SK-MEL-5 (cell line): ENCODE measurements at regions not wholly inside any gene's neighbourhood (a gene's known extent, or its start where the extent isn't known, plus 50 kb on each side); places are given as distances from the start of the nearest gene placed in this dataset.

Source experiments
- DNase-seq: peaks from one replicate; pipeline ENCODE4 v3.0.0-alpha.2; 2016; ENCODE audit warnings: low read depth, low spot score
- in situ Hi-C: cut with HindIII; loops from 2 replicates; pipeline ENCODE4 v1.10.0; 2016; ENCODE audit warnings: low sequenced_read_pairs, high pct_unique_total_duplicates, low pct_unique_long_range_greater_than_20kb

DNA sequence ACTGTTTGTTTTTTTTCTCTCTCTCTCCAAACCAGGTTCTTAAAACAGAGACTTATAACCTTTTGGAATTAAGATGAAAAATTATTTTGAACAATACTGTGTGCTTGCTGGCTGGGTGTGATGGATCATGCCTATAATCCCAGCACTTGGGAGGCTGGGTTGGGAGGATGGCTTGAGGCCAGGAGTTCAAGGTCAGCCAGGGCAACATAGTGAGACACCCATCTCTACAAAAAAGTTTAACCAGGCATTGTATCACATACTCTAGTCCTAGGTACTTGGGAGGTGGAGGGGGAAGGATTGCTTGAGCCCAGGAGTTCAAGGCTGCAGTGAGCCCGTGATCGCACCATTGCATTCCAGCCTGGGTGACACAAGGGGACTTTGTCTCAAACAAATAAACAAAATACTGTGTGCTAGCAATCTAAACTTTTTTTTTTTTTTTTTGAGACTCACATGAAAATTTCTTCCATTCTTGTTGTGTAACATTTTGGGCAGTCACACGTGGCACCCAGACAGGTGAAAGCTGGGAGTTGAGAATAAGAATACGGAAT is 379.6 kb downstream of the ETNK1 start:
- DNase-seq, result no peak
- in situ Hi-C loops, result no loop called here

DNA sequence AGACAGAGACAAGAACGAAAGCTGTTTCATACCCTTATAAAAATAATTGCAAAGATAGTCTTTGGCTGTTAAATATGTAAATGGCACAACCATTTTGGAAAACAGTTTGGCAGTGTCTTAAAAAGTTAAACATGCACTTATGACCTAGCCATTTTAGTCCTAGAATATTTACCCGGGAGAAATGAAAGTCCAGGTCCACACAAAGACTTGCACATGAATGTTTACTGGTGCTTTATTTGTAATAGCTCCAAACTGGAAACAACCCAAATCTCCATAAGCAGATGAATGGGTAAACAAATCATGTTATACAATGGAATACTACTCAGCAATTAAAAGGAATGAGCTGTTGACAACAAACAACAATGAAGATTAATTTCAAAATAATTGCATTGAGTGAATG is 380.4 kb downstream of the ETNK1 start:
- in situ Hi-C loops, result no loop called here
- no peak for DNase-seq

DNA sequence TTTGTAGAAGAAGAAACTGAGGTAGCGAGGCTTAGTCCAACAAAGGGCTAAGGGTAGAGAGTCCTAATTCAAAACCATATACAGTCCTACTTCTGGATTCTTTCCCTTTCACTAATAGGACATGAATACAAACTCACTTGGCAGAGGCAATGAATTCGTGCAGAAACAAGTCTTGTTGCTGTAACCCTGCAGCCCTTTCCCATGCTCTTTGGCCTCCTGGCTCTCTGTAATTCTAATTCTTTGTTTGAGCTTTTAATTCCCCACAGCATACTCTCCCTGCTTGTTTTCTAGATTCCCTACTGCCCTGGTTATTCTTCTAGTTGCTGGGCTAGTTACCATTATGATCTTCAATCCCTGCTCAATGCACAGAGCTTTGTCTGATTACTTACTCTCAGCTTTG is 381.4 kb downstream of the ETNK1 start:
- in situ Hi-C loops, result no loop called here
- DNase-seq, result no peak

DNA sequence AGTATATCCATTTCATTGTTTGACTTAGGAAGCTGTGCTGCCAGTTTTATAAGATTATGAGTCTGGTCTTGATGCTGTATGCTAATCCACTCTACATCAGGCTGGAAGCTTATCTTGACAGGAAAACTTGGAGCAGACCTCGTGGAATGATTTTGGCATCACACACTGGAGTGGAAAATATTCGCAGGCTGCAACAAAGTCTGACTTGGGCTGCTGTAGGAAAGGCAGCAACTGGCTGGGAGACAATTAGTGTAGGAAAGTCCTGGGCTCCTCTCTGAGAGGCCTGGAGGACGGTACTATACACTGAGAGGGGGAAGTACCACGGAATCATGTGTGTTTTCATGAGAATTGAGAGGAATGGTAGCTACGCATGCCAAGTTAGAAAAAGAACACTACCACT is 383.7 kb downstream of the ETNK1 start:
- no peak for DNase-seq
- in situ Hi-C loops, result no loop called here

DNA sequence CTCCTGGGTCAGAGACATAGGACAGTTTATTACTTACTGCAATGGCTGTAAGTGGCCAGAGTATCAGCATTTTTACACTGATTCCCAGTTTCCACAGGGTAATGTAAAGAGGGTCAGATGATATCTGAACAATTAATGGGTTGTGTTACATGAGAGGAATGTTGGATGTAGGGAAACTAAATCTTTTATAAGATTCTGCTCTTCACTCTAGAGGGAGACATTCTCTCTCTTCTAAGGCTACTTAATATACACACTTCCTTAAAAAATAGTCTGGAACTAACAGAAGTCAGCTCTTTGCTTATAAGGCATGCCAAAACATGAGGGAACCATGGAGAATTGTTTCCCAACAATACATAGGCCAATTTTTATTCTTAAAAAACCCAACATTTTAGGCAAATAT is 389.8 kb downstream of the ETNK1 start:
- in situ Hi-C loops, result no loop called here
- DNase-seq, result peak; percentile 49

DNA sequence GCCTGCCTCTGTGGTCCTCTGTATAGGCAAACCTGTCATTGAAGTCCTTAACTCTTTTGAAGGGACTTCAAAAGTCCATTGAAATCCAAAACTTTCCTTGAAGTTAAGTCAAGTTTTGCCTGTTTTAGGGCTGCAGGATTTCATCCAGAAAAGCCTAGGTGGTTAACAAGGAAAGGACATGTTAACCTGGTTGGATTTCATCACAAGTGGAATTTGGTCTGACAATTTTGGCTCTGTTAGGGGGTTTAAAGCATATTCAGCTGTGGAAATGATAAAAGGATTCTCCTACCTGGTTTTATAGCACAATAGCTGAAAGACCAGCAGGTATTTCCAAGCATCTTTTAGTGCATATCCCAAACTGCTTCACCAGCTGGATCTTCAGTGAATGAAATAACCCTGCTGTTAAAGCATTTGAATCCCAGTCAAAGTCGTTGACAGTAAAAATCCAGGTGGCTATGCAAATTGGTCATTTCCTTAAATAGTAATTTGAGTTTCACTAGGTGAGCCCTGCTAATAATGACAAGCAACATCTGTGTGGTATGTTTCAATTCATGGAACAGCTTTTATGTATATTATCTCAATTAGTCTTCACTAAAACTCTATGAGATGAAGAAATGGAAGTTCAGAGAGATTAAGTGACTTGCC is 400.5 kb downstream of the ETNK1 start:
- no peak for DNase-seq
- in situ Hi-C loops, result no loop called here

DNA sequence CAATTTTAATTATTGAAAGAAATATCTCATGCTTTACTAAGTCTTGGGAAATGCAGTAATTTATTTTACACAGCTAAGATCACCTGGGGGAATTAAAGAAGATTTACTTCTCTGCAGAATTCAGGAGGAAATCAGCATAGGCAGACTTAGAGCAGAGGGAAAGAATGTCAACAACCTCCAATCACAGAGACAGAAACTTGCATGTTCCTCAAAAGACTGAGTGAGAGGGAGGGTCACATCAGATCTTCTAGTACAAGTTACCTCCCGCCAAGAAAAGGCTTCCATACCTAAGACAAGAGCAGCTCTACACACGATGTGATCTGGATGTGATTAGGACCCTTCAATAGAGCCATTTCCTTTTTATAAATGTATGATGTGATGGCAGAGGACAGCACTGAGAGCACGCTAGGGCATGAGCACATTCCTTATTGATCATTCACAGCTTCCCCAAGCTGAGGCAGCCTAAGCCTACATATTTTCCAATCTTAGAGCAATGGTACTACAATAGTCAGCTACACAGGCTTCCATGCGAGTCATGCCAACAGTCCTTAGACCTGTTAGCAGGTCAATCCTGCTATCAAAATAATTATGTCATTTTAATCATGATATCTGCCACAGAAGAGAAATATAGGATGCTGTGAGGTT is 403.3 kb downstream of the ETNK1 start:
- DNase-seq, result no peak
- in situ Hi-C loops, result no loop called here

DNA sequence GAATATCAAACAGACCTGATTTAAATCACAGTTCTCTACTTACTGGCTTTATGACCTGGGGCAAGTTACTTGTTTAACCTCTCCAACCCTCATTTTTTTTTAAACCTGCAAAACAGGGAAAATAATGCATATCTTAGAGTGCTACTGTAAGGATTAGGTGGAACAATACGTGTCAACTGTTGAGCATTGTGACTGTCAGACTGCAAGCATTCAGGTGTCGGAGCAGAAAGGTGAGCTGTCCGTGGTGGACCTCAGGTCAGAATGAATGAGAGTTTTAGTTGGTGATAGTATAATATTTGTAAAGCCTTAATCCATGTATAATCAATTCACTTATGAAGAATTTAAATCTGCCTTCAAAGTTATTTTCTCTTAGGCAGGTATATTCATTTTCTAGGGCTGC is 404.2 kb downstream of the ETNK1 start:
- DNase-seq, result no peak
- in situ Hi-C loops, result no loop called here

DNA sequence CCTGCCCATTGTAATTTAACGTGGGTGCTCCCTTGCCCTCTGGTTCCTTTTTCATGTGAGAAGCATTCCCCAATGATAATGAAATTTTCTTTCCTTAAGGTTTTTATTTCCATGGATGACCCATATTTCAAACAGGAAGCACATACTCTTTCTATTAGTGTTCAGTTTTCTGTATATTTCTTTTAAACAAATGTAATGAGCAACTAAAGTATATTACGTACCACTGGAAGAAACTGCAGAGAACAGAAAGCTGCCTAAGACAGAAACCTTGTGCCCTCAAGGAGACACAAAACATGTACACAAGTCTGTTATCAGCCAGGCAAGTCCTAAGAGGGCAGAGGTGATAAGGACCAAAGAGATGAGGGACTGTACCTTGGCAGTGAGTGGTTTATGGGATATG is 414.9 kb downstream of the ETNK1 start:
- in situ Hi-C loops, result no loop called here

DNA sequence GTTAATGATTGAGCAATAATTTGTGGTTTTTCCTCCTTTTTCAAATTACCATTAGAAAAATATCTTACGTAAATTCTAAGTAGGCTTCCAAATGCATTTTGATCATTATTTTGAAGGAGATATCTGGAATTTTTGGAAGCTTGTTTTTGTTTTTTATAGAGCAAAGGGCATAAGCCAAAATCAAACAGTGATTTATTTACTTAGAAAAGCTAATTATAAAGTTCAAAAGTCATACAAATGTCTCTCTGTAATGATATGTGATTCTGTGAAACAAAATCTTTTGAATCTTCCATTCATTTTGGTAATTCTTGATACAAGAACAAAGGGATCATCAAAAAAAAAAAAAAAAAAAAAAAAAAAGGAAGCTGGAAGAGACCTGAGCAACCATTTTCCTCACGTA is 416.8 kb downstream of the ETNK1 start:
- no peak for DNase-seq
- in situ Hi-C loops, result no loop called here

More for the DNA sequence above, 414.9 kb downstream of the ETNK1 start:
- DNase-seq, result no peak

DNA sequence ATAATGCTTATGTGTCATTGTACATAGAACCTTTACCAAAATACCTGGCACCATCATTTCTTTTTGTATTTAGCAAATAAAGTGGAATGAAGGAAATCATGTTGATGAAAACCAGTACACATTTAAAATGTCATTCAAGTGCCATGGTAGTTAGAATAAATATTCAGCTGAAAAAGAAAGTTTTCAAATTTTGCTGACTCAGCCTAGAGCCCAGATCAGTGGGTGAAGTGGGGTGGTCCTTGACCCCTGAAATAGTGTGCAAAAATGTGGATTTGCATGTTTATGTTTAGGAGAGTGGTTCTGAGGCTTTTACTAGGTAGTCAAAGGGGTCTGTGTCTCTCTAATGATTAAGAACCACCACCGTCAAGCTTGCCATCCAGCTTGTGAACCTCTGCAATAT is 418.7 kb downstream of the ETNK1 start:
- in situ Hi-C loops, result no loop called here

DNA sequence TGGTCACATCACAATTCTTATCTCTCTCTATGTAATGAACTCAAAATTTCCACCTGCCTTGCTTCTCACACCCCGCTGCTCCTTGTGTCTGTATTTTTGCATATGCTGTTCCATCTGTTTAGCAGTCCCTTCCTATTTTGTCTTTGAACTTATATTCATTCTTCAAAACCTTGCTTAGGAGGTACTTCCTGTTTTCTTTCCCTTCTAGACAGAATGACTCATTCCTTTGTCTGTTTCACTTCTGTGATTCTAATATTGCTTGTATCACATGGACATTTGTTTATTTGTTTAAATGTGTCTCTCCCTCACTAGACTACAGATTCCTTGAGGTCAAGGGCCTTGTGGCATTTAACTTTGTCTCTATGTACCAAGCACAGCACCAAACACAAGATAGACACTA is 424.2 kb downstream of the ETNK1 start:
- DNase-seq, result no peak
- in situ Hi-C loops, result no loop called here

More for the DNA sequence above, 418.7 kb downstream of the ETNK1 start:
- DNase-seq, result no peak

DNA sequence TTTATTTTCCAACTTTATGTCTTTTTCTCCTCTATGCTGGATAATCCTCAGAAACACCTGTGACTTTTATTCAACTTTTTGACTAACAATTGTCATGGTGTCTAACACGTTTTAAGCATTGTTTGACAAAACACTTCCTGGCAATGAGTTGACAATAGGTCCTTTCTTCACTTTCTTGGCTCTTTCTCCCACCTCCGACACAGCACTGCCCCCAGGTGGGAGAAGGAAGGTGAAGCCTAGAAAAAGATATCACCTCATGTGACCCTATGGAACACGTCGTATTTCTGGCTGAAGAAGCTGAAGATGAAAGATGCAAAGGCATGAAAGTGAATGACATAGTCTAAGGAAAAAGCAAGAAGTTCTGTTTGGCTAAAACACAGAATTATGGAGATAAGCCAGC is 430.0 kb downstream of the ETNK1 start:
- DNase-seq, result peak; percentile 81
- in situ Hi-C loops, result no loop called here

DNA sequence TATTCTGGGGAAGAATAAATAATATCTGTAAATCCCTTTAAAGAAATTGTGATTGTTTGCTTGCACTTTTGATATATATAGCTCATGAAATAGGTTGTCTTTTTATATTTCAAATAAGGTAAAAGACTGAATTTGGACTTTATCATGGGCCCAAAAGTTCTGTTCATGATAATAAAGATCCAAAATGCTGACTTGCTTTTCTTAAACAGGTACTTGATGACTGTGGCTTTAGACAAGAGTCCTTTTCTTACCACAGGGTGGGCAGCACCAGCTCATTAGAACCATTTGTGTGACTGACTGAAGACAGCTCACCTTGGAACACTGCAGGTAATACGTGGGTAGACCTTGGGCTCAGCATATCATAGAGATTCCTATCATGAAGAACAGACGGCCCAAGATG is 432.6 kb downstream of the ETNK1 start:
- in situ Hi-C loops, result no loop called here
- DNase-seq, result no peak

DNA sequence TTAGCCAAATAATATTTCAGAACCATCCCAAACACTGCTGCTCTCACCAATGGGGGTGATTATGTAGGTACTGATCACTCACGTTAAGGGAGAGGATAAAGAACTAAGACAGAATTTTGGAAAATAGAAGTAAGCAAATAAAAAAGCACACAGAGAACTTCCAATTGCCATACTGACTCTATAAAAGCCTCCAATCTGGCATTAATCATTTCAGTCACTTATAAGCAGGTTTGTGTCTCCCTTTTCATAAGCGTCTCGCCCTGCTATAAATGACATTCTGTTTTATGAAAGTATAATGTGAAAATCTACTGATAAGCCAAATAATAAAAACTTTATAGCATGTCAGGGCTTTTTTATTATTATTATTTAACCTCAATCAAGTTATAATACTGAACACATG is 435.2 kb downstream of the ETNK1 start:
- no peak for DNase-seq
- in situ Hi-C loops, result no loop called here

DNA sequence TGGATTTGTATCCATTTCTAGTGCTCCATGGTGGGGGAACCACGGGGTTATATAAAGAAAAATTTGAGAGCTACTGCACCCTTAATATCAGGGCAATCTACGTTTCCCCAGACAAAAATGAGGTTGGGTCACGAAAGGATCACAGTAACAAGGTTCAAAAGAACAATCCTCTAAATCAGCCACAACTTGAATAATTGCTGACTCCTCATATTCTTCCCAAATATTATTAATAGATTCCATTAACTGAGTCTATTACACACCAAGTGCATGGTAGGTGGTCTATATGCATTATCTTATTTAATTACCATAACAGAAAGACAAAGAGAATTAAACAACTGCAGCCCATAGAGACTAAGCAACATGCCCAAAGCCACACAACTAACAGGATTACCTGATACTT is 438.2 kb downstream of the ETNK1 start:
- in situ Hi-C loops, result no loop called here
- no peak for DNase-seq

DNA sequence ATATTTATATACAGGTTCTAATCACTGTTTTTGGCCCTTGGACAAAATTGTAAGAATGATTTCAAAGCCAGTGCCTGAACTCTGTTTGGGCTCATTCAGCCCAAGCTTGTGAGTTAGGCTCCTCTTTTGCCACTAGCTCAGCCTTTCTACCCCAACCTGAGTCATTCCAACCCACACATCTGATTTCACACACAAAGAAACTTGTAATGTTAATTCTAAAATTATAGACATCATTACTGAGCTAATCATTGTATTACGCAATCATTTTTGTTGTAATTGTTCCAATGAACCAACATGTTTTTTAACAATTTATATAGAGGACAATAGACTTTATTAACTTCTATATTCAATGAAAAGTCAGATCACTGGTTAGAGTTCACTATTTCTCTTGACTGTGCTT is 441.1 kb downstream of the ETNK1 start:
- DNase-seq, result no peak
- in situ Hi-C loops, result no loop called here

DNA sequence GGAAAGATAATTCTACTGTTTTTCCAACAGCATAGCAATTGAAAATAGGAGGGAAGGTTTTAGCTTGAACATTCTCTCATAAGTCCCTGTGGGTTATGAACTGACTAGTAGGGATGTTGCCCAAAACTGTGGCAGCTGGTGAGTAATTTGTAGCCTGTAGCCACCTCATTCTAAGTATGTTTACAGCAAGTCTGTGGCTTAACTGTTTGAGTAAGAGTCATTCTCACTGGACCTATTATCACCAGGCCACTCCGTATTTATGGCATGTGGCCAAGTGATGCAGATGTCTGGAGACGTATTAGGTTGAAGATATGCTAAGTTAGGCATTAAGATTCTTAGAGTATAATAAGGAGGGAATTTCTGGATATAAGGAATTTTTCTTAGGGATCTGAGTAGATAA is 458.3 kb downstream of the ETNK1 start:
- in situ Hi-C loops, result no loop called here
- no peak for DNase-seq

DNA sequence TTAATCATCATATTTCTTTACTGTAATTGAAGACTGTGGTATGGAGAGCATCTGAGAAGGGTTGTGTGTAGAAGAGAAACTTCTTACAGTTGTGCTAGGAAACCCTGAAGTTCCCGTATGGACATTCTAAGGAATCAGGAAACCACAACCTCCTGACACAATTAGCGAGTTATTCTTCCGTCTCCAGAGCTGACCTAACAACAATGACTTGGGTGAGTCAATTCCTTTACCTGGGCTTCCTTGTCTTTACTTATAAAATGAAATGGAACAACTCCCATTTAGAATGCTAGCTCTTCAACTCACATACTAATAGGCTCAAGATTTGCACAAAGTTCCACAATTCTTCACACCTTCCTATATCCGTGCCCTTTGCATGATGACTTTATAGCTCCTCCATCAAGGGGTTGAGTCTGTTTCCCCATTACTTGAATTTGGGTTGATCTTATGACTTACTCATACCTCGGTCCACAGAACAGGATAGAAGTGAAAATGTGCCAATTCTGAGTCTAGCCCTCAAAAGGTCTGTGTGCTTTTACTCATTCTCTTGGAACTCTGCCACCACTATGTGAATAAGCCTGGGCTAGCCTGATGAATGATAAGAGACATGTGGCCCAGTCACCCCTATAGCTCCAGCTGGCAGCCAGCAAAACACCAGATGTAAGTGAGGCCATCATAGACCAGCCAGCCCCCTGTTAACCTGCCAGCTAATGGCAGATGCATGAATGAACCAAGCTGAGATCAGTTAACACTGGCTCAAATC is 459.4 kb downstream of the ETNK1 start:
- DNase-seq, result no peak
- in situ Hi-C loops, result no loop called here
